ENCODE measurements at regions not wholly inside any gene's neighbourhood (a gene's known extent, or its start where the extent isn't known, plus 50 kb on each side); places are given as distances from the start of the nearest gene placed in this dataset.
"Not testable (repeated sequence)": the region's sequence is repeated elsewhere in the genome, so short reads cannot be mapped to it uniquely, and the experiment has no call there.

GRCh38 chr5:125912028-125912427 is 511.2 kb upstream of the GRAMD2B start:
- DNase-seq = no peak

GRCh38 chr5:125913200-125913599 is 510.0 kb upstream of the GRAMD2B start:
- no peak for DNase-seq

- DNase-seq = no peak
Measured at GRCh38 chr5:125914471-125914870, 508.7 kb upstream of the GRAMD2B start.

- not testable (repeated sequence) for DNase-seq
Measured at GRCh38 chr5:125923958-125924357, 499.3 kb upstream of the GRAMD2B start.

GRCh38 chr5:125926172-125926571 is 497.0 kb upstream of the GRAMD2B start:
- DNase-seq = no peak

GRCh38 chr5:125928663-125929062 is 494.5 kb upstream of the GRAMD2B start:
- DNase-seq = no peak

GRCh38 chr5:125950012-125950615 is 473.1 kb upstream of the GRAMD2B start:
- no peak for DNase-seq

- DNase-seq = no peak
Measured at GRCh38 chr5:125961150-125961549, 462.1 kb upstream of the GRAMD2B start.

- no peak for DNase-seq
Measured at GRCh38 chr5:125965577-125965976, 457.6 kb upstream of the GRAMD2B start.

- no peak for DNase-seq
Measured at GRCh38 chr5:125967576-125967975, 455.6 kb upstream of the GRAMD2B start.

- DNase-seq = no peak
Measured at GRCh38 chr5:125969011-125969813, 454.0 kb upstream of the GRAMD2B start.

GRCh38 chr5:125969814-125970171 is 453.4 kb upstream of the GRAMD2B start:
- no peak for DNase-seq

- no peak for DNase-seq
Measured at GRCh38 chr5:125970631-125971307, 452.4 kb upstream of the GRAMD2B start.

GRCh38 chr5:125972706-125973105 is 450.5 kb upstream of the GRAMD2B start:
- no peak for DNase-seq

GRCh38 chr5:125974679-125975078 is 448.5 kb upstream of the GRAMD2B start:
- DNase-seq = no peak

GRCh38 chr5:125976421-125977000 is 446.7 kb upstream of the GRAMD2B start:
- no peak for DNase-seq

GRCh38 chr5:125978015-125978414 is 445.2 kb upstream of the GRAMD2B start:
- DNase-seq = no peak

GRCh38 chr5:125979636-125980035 is 443.6 kb upstream of the GRAMD2B start:
- no peak for DNase-seq

- DNase-seq = no peak
Measured at GRCh38 chr5:125981016-125981415, 442.2 kb upstream of the GRAMD2B start.

GRCh38 chr5:125987677-125988255 is 435.4 kb upstream of the GRAMD2B start:
- DNase-seq = no peak

- DNase-seq = no peak
Measured at GRCh38 chr5:125992050-125992449, 431.2 kb upstream of the GRAMD2B start.

- DNase-seq = not testable (repeated sequence)
Measured at GRCh38 chr5:125999271-126000030, 423.8 kb upstream of the GRAMD2B start.

GRCh38 chr5:126000507-126000906 is 422.7 kb upstream of the GRAMD2B start:
- no peak for DNase-seq

All from stimulated activated CD4-positive, alpha-beta T cell treated with anti-CD3 and anti-CD28 coated beads, Interleukin-2, amount 100 ng/mL, for 24 hours (primary cell).